Upper lobe of right lung (tissue), 1 donor: ENCODE measurements at regions not wholly inside any gene's neighbourhood (a gene's known extent, or its start where the extent isn't known, plus 50 kb on each side); places are given as distances from the start of the nearest gene placed in this dataset.

Experiments
- ATAC-seq: fragments of 200-7000 bp; cut with Tn5 transposase; one replicate; pipeline ENCODE4 v1.9.1; 2020; ENCODE audit warnings: mild to moderate bottlenecking, moderate library complexity
- DNase-seq: peaks from one replicate; pipeline ENCODE4 v3.0.0-alpha.2; 2020
- H3K27ac ChIP-seq: fragments of 200-600 bp; one replicate; pipeline ENCODE4 v1.8.0; 2022
- H3K27me3 ChIP-seq: fragments of 200-600 bp; one replicate; pipeline ENCODE4 v1.8.0; 2022; ENCODE audit warnings: mild to moderate bottlenecking
- H3K36me3 ChIP-seq: fragments of 200-600 bp; one replicate; pipeline ENCODE4 v1.8.0; 2022
- H3K4me1 ChIP-seq: fragments of 200-600 bp; one replicate; pipeline ENCODE4 v1.8.0; 2022
- H3K4me3 ChIP-seq: fragments of 200-600 bp; one replicate; pipeline ENCODE4 v1.8.0; 2022; ENCODE audit warnings: mild to moderate bottlenecking
- H3K9me3 ChIP-seq: fragments of 200-600 bp; one replicate; pipeline ENCODE4 v1.8.0; 2022
- CTCF ChIP-seq: fragments of 200-600 bp; IDR thresholded peaks from one replicate; pipeline ENCODE4 v1.8.0; 2022; ENCODE audit warnings: antibody characterized with exemption
- intact Hi-C: fragments of 100-400 bp; cut with DNase I; formaldehyde crosslinking; loops from one replicate; pipeline ENCODE4 v1.11.0; 2022
- donor health status: DM: no; HTN: yes; CAD: no; lungs with severe emphysema.

GRCh38 chr6:113104951-113105350, 752.2 kb upstream of the MARCKS start:
- intact Hi-C loops = no loop called here
- Histone ChIP-seq H3K27ac (no peak overlapping the region), H3K9me3 (no peaks in the 10 kb centered on the region), H3K4me1 (no peaks in the 10 kb centered on the region), H3K27me3 (no peaks in the 10 kb centered on the region), H3K4me3 (no peak overlapping the region), H3K36me3 (no peaks in the 10 kb centered on the region)
- no peak for ATAC-seq
- no peak for TF ChIP-seq CTCF
- DNase-seq = no peak

- Histone ChIP-seq H3K27me3 (no peaks in the 10 kb centered on the region), H3K36me3 (no peaks in the 10 kb centered on the region), H3K4me1 (no peaks in the 10 kb centered on the region), H3K4me3 (no peak overlapping the region), H3K9me3 (no peaks in the 10 kb centered on the region), H3K27ac (no peak overlapping the region)
- ATAC-seq (no peak), DNase-seq (no peak)
- intact Hi-C loops = no loop called here
- no peak for TF ChIP-seq CTCF
These were observed 746.9 kb upstream of the MARCKS start for GRCh38 chr6:113110211-113110610.

- no peak for TF ChIP-seq CTCF
- DNase-seq (no peak), ATAC-seq (no peak)
- no peak overlapping the region for H3K4me3 ChIP-seq
- H3K4me1 ChIP-seq = no peaks in the 10 kb centered on the region
- no peaks in the 10 kb centered on the region for H3K36me3 ChIP-seq
- intact Hi-C loops = no loop called here
- H3K9me3 ChIP-seq = no peaks in the 10 kb centered on the region
- no peaks in the 10 kb centered on the region for H3K27me3 ChIP-seq
- H3K27ac ChIP-seq = no peak overlapping the region
These were observed 745.6 kb upstream of the MARCKS start for GRCh38 chr6:113111550-113111949.

GRCh38 chr6:113112086-113112485, 745.1 kb upstream of the MARCKS start:
- ATAC-seq = no peak
- Histone ChIP-seq H3K27ac (no peak overlapping the region), H3K4me3 (no peak overlapping the region), H3K9me3 (no peaks in the 10 kb centered on the region), H3K36me3 (no peaks in the 10 kb centered on the region), H3K27me3 (no peaks in the 10 kb centered on the region), H3K4me1 (no peaks in the 10 kb centered on the region)
- TF ChIP-seq CTCF = no peak
- intact Hi-C loops = no loop called here
- DNase-seq = no peak

GRCh38 chr6:113115196-113115595, 741.9 kb upstream of the MARCKS start:
- H3K9me3 ChIP-seq = no peaks in the 10 kb centered on the region
- DNase-seq (no peak), ATAC-seq (no peak)
- H3K27ac ChIP-seq = no peak overlapping the region
- intact Hi-C loops = no loop called here
- no peaks in the 10 kb centered on the region for H3K4me1 ChIP-seq
- H3K27me3 ChIP-seq = no peaks in the 10 kb centered on the region
- H3K4me3 ChIP-seq = no peak overlapping the region
- TF ChIP-seq CTCF = no peak
- no peaks in the 10 kb centered on the region for H3K36me3 ChIP-seq

- no peak for ATAC-seq
- intact Hi-C loops = no loop called here
- TF ChIP-seq CTCF = no peak
These were observed 736.9 kb upstream of the MARCKS start for GRCh38 chr6:113120224-113120581.

More at GRCh38 chr6:113120224-113120581, 736.9 kb upstream of the MARCKS start:
- H3K36me3 ChIP-seq = no peaks in the 10 kb centered on the region
- no peaks in the 10 kb centered on the region for H3K4me1 ChIP-seq
- no peak for DNase-seq
- no peaks in the 10 kb centered on the region for H3K9me3 ChIP-seq
- H3K27ac ChIP-seq = no peak overlapping the region
- H3K4me3 ChIP-seq = no peak overlapping the region
- H3K27me3 ChIP-seq = no peaks in the 10 kb centered on the region
